Stimulated activated CD4-positive, alpha-beta T cell treated with anti-CD3 and anti-CD28 coated beads, Interleukin-4, amount 100 ng/mL, for 4 hours (primary cell): ENCODE measurements at regions not wholly inside any gene's neighbourhood (a gene's known extent, or its start where the extent isn't known, plus 50 kb on each side); places are given as distances from the start of the nearest gene placed in this dataset.
"Not testable (repeated sequence)": the region's sequence is repeated elsewhere in the genome, so short reads cannot be mapped to it uniquely, and the experiment has no call there.

Source experiments
- DNase-seq, 2 experiments: peaks; one replicate each; pipeline ENCODE4 v3.0.0-alpha.2; 2020

DNA sequence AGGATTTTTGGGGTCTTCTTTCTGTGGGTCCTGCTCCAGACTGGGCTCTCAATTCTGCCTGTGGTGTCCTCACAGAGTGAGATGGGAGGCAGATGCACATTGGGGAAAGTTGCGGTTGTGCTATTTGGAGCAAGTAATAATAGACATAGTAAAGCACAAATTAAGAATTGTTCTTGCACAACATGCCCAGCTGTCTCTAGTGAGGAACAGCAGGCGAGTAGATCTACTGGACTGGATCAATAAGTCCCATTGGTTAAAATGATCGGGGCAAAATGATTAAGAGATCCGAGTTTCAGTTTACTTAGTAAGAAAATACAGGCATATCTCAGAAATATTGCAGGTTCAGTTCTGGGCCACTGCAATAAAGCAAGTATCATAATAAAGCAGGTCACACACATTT is 448.3 kb upstream of the PROX1 start:
- DNase-seq, result no peak

- no peak for DNase-seq
Measured at GRCh38 chr1:213541641-213542040, 446.1 kb upstream of the PROX1 start.

DNA sequence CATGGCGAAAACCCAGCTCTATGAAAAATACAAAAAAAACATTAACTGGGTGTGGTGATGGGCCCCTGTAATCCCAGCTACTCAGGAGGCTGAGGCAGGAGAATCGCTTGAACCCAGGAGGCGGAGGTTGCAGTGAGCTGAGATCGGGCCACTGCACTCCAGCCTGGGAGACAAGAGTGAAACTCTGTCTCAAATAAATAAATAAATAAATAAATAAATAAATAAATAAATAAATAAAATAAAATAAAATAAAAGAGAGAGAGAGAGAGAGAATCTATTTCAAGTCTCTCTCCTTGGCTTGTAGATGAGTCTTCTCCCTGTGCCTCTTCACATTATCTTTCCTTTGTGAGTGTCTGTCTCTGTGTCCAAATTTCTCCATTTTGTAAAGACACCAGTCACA is 442.6 kb upstream of the PROX1 start:
- DNase-seq, result not testable (repeated sequence)

- no peak for DNase-seq
Measured at GRCh38 chr1:213549982-213550381, 437.8 kb upstream of the PROX1 start.

DNA sequence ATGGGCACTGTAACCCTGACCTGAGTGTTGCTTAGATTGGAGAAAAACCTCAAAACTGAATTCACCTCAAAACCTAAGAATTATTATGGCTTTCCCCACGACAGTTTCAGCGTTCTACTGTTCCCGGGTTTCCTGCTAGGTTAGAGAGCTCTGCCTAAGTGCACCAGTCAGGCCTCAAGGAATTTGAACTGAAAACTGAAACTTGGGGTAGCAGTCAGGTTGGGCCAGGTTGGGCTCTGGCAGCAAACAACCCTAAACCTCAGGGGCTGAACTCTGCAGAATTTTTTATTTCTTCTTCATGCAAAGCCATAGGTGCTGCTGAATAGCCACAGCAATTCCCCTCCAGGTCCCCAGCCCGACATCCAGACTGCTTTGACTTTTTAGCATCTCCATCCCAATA is 437.0 kb upstream of the PROX1 start:
- DNase-seq, result no peak

- DNase-seq, result no peak
Measured at GRCh38 chr1:213552045-213552444, 435.7 kb upstream of the PROX1 start.

GRCh38 chr1:213560226-213560625 is 427.5 kb upstream of the PROX1 start:
- DNase-seq, result no peak

GRCh38 chr1:213561870-213562269 is 425.9 kb upstream of the PROX1 start:
- no peak for DNase-seq

GRCh38 chr1:213564215-213564659 is 423.5 kb upstream of the PROX1 start:
- DNase-seq, result no peak

GRCh38 chr1:213568929-213569815 is 418.6 kb upstream of the PROX1 start:
- DNase-seq, result no peak

DNA sequence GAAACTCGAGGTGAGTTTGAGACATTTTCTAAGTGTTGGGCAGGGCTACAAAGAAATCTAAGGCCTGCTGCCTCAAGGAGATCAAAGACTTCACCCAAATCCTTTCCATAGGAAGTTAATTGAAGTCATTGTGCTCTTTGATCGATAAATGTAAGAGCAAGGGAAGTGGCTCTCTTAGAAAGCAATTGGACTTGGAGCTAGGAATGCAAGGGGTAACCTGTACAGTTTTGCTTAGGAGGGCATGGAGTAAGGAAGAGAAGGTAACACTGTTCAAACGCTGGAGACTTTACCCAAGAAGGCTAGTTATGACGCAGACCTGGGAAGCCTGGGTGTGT is 418.0 kb upstream of the PROX1 start:
- DNase-seq, result no peak

GRCh38 chr1:213570487-213570886 is 417.3 kb upstream of the PROX1 start:
- no peak for DNase-seq

- DNase-seq, result no peak
Measured at GRCh38 chr1:213571419-213571818, 416.4 kb upstream of the PROX1 start.

DNA sequence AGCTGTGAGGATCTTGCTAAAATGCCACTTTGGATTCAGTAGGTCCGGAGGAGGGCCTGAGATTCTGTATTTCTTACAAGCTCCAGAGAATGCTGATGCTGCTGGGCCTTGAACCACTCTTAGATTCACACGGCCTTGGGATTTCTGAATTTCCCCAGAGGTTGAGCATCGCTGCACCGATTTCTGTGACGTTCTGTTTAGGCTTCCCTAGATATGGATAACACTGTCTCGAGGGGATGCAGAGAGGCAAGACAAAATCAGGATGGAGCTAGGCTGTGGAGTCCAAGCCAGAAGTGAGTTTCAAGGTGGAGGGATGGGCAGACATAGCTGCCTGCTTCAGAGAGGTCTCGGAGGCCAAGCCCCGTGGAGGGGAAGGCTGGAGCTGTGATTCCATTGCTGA is 415.9 kb upstream of the PROX1 start:
- DNase-seq, result no peak

- DNase-seq, result no peak
Measured at GRCh38 chr1:213572912-213573647, 414.7 kb upstream of the PROX1 start.

DNA sequence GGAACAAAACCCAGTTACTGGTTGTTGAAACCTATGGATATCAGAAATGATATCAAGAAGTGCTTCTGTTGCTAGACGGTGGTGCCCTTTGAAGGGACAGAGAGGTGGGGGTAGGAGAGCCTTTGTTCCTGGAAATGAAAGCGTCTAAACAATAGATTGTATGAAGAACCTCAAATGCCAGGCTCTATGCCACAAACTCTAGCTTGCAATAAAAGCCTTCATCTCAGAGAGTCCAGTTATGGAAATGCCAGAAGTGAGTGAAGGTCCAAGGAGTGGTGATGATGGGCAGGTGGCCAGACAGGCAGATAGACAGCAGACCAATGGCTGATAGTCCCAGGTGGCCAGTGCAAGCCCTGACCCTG is 414.1 kb upstream of the PROX1 start:
- no peak for DNase-seq

DNA sequence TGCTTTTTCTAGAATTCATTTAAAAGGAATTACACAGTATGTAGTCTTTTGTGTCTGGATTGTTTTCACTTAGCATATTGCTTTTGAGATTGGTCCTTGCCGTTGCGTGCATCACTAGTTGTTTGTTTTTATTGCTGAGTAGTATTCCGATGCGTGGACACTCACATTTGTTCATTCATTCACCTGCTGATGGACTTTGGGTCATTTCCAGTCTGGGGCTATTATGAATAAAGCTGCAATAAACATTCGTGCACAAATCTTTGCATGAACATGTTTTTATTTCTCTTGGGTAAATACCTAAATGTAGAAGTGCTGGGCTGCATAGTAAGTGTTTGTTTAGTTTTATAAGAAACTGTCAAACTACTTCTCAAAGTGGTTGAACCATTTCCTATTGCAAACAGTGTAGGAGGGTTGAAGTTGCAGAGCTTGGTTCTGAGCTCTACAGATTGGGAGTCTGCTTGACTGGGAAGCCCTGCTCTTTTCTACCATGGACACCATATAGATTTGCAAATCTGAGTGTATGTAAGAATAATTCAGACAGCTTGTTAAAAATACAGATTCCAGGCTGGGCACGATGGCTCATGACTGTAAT is 404.7 kb upstream of the PROX1 start:
- DNase-seq, result no peak

GRCh38 chr1:213584272-213584671 is 403.5 kb upstream of the PROX1 start:
- DNase-seq, result no peak

- DNase-seq, result no peak
Measured at GRCh38 chr1:213585402-213585801, 402.4 kb upstream of the PROX1 start.

GRCh38 chr1:213585959-213586586 is 401.7 kb upstream of the PROX1 start:
- no peak for DNase-seq

DNA sequence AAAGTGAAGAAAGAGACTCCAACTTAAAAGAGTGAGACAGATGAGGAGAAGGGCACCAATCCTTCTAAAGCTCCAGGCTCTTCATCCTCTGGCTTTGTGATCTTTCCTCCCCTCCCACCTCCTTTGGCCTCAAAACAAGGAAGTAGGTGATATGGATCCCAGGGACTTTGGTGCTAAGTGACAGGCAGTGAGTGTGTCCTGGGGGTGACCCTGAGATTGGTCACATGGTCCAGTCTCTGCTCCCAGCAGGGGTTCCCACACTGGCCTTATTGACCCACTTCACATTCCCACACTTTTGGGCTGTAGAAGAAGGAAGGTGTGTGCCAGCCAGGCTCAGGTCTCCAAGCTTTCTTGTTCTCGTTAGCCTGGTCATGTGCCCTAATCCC is 401.2 kb upstream of the PROX1 start:
- DNase-seq, result no peak

- no peak for DNase-seq
Measured at GRCh38 chr1:213596729-213597128, 391.0 kb upstream of the PROX1 start.

- no peak for DNase-seq
Measured at GRCh38 chr1:213598263-213598662, 389.5 kb upstream of the PROX1 start.

DNA sequence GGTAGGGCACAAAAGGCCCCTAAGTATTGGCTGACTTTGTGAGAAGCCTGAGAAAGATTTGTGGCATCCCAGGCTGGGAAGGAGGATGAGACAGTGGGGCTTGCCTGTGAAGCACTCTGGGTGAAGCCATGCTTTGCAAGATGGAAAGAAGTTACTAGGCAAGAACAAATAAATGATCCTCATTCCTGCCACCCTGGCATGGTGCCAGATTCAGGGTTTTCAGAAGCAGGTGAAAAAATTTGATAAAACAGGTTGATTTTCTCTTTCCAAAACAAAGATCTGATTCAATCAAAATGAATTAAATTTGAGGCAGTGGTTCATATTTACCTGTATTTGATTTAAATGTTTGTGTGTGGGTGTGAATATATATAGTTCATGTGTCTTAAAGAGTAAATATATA is 386.9 kb upstream of the PROX1 start:
- DNase-seq, result no peak
